Adrenal gland (tissue), 5 donors: ENCODE measurements at regions not wholly inside any gene's neighbourhood (a gene's known extent, or its start where the extent isn't known, plus 50 kb on each side); places are given as distances from the start of the nearest gene placed in this dataset.

ENCODE experiments used
- CTCF ChIP-seq, 6 experiments: fragments of 450-650 bp in 4 of 6; fragments of 200-600 bp in 2 of 6; sonication (generic) in 1 of 6; IDR thresholded peaks; 1 replicate in 5 of 6; 2 replicates in 1 of 6; pipeline versions ENCODE4 v1.5.1 to v1.8.0; 2016 to 2021; ENCODE audit warnings: antibody characterized with exemption in 6 of 6, mild to moderate bottlenecking in 2 of 6, moderate library complexity in 1 of 6
- POLR2A ChIP-seq, 2 donors: fragments of 450-650 bp; IDR thresholded peaks; one replicate each; pipeline ENCODE4 v1.6.1; 2017; ENCODE audit warnings: antibody characterized with exemption in 2 of 2, mild to moderate bottlenecking in 2 of 2, moderate library complexity in 1 of 2
- donor health status: DM: no; HTN: no; CAD: no.

DNA sequence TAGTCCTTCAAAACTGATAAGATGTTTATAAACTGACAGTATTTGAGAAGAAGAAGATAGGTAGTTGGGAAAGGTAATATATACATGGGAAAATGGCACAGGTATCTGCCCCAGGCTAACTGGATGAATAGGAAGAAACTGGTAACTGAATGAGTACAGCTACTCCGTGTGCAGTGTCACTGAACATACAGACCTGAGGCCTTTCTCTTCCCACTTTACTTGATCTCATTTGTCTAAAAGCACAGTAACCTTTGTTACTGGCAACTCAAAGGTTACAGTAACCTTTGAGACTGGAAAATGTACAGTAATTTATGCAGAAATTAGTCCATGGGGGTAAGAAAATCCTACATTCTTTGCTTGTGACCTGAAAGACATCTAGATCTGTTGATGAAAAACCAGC lies 735.0 kb upstream of the RIOK2 start:
- no peak for TF ChIP-seq CTCF (IDR thresholded peaks at IDR 0.05)
- no peak for TF ChIP-seq POLR2A (IDR thresholded peaks at IDR 0.05)
